ENCODE measurements at regions not wholly inside any gene's neighbourhood (a gene's known extent, or its start where the extent isn't known, plus 50 kb on each side); places are given as distances from the start of the nearest gene placed in this dataset.

- TF ChIP-seq, protein P1, sequence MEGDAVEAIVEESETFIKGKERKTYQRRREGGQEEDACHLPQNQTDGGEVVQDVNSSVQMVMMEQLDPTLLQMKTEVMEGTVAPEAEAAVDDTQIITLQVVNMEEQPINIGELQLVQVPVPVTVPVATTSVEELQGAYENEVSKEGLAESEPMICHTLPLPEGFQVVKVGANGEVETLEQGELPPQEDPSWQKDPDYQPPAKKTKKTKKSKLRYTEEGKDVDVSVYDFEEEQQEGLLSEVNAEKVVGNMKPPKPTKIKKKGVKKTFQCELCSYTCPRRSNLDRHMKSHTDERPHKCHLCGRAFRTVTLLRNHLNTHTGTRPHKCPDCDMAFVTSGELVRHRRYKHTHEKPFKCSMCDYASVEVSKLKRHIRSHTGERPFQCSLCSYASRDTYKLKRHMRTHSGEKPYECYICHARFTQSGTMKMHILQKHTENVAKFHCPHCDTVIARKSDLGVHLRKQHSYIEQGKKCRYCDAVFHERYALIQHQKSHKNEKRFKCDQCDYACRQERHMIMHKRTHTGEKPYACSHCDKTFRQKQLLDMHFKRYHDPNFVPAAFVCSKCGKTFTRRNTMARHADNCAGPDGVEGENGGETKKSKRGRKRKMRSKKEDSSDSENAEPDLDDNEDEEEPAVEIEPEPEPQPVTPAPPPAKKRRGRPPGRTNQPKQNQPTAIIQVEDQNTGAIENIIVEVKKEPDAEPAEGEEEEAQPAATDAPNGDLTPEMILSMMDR (IDR thresholded peaks at IDR 0.05): no peak
- TF ChIP-seq POLR2A (IDR thresholded peaks at IDR 0.05): no peak
Measured at GRCh38 chr2:67917332-67918054, 145.3 kb downstream of the C1D start.

All from body of pancreas (tissue), 4 donors.